ENCODE measurements at regions not wholly inside any gene's neighbourhood (a gene's known extent, or its start where the extent isn't known, plus 50 kb on each side); places are given as distances from the start of the nearest gene placed in this dataset.

DNA sequence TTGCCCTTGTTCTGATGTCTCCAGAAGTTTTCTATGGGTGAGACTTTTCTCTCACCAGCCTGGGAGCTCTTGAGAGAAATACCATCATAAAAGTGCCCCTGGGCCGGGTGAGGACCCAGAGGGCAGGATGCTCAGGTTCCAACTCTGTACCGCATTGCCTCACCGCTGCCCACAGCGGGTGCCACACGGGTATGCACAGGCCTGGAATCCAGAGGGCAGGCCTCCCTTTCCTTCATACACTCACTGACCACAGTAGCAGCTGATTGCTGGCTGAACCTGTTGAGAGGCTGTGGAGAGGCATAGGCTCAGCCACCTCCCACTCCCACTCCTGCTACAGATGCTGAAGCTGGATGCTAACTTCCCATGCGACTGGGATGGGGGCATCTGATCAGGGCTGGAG, 293.8 kb downstream of the CYP26B1 start:
- Histone ChIP-seq H3K14ac (ENCODE audit: low read length in 2 of 2) (no peak overlapping the region), H4K91ac (ENCODE audit: low read length) (no peak overlapping the region), H3K27me3 (ENCODE audit: control insufficient read depth in 1 of 2, insufficient read depth in 1 of 2, low read length in 2 of 2) (peaks cover 7 to 25% of the 10 kb centered on the region in 2 experiments), H3K4me3 (ENCODE audit: insufficient read depth in 1 of 2, low read depth in 1 of 2, low read length in 2 of 2) (no peak overlapping the region), H3K9me3 (ENCODE audit: control insufficient read depth, low read length) (peaks cover 14% of the 10 kb centered on the region), H2BK120ac (ENCODE audit: low read depth, low read length) (no peak overlapping the region), H3K36me3 (ENCODE audit: control insufficient read depth in 1 of 2, insufficient read depth in 2 of 2, low read depth in 1 of 2, low read length in 2 of 2) (no peaks in the 10 kb centered on the region), H3K4me1 (ENCODE audit: control insufficient read depth, insufficient read depth, low read depth, low read length) (peaks cover 3% of the 10 kb centered on the region), H3K18ac (ENCODE audit: low read depth in 1 of 2, low read length in 2 of 2) (no peak overlapping the region), H3K23ac (ENCODE audit: low read length in 2 of 2) (no peak overlapping the region), H3K27ac (ENCODE audit: low read length, poor library complexity, severe bottlenecking) (no peak overlapping the region), H3K9ac (ENCODE audit: low read length) (no peak overlapping the region), H2AFZ (ENCODE audit: low read depth, low read length) (no peak overlapping the region), H2BK12ac (ENCODE audit: low read length in 2 of 2) (no peak overlapping the region), H2BK15ac (ENCODE audit: low read depth, poor library complexity, severe bottlenecking) (no peak overlapping the region), H2AK5ac (ENCODE audit: low read length, severe bottlenecking) (no peak overlapping the region), H4K8ac (ENCODE audit: low read length) (no peak overlapping the region), H2BK5ac (ENCODE audit: low read depth, low read length, poor library complexity, severe bottlenecking) (no peak overlapping the region), H3K4ac (ENCODE audit: low read depth in 1 of 2, low read length in 2 of 2) (no peak overlapping the region), H3K79me1 (replicated peaks; ENCODE audit: low read length, poor library complexity, severe bottlenecking) (no peaks in the 10 kb centered on the region), H3K4me2 (ENCODE audit: low read length, poor library complexity, severe bottlenecking) (no peak overlapping the region)
- DNase-seq: no peak
- WGBS: 84% methylated on average over 6 of the region's 6 CpGs

DNA sequence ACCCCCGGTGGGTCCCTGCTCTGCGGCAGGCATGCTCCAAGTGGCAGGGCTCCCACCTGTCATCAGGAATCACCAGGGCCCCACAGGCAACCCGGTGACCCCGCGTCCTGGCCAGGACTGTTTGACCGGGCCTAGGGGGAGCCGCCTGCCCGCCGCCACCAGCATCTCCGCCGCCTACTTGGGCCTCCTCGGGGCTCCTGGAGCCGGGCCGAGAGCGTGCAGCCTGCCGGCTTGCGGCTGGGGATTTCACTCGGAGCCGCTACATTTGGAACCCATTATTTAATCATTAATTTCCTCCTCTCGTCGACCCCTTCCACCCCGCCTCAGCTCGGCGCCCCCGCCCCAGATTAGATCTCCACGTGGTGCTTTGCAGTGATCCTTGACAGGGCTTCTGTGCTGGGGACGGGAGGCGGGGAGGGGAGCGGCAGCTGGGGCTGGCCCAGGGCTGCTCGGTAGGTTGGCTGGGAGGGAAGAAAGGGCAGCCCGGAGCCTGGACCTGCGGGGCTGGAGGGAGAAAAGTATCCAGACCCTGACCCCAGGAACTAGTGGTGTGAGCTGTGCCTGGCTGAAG, 295.4 kb downstream of the CYP26B1 start:
- Histone ChIP-seq H3K27ac (ENCODE audit: low read length, poor library complexity, severe bottlenecking) (no peak overlapping the region), H3K9me3 (ENCODE audit: control insufficient read depth, low read length) (peaks cover 14% of the 10 kb centered on the region), H2BK120ac (ENCODE audit: low read depth, low read length) (no peak overlapping the region), H4K8ac (ENCODE audit: low read length) (no peak overlapping the region), H3K27me3 (ENCODE audit: control insufficient read depth in 1 of 2, insufficient read depth in 1 of 2, low read length in 2 of 2) (peaks cover 7 to 16% of the 10 kb centered on the region in 2 experiments), H4K91ac (ENCODE audit: low read length) (no peak overlapping the region), H3K23ac (ENCODE audit: low read length in 2 of 2) (no peak overlapping the region), H2AFZ (ENCODE audit: low read depth, low read length) (no peak overlapping the region), H2AK5ac (ENCODE audit: low read length, severe bottlenecking) (no peak overlapping the region), H2BK5ac (ENCODE audit: low read depth, low read length, poor library complexity, severe bottlenecking) (no peak overlapping the region), H3K79me1 (replicated peaks; ENCODE audit: low read length, poor library complexity, severe bottlenecking) (no peaks in the 10 kb centered on the region), H3K9ac (ENCODE audit: low read length) (peak overlapping the region; percentile 28), H2BK15ac (ENCODE audit: low read depth, poor library complexity, severe bottlenecking) (no peak overlapping the region), H3K4me3 (ENCODE audit: insufficient read depth in 1 of 2, low read depth in 1 of 2, low read length in 2 of 2) (peak overlapping the region in 1 of 2 experiments; percentile 5), H3K4me1 (ENCODE audit: control insufficient read depth, insufficient read depth, low read depth, low read length) (peaks cover 3% of the 10 kb centered on the region), H3K14ac (ENCODE audit: low read length in 2 of 2) (no peak overlapping the region), H2BK12ac (ENCODE audit: low read length in 2 of 2) (no peak overlapping the region), H3K4ac (ENCODE audit: low read depth in 1 of 2, low read length in 2 of 2) (no peak overlapping the region), H3K4me2 (ENCODE audit: low read length, poor library complexity, severe bottlenecking) (no peak overlapping the region), H3K36me3 (ENCODE audit: control insufficient read depth in 1 of 2, insufficient read depth in 2 of 2, low read depth in 1 of 2, low read length in 2 of 2) (no peaks in the 10 kb centered on the region), H3K18ac (ENCODE audit: low read depth in 1 of 2, low read length in 2 of 2) (no peak overlapping the region)
- no peak for DNase-seq
- WGBS: 76% methylated on average over 30 of the region's 32 CpGs

DNA sequence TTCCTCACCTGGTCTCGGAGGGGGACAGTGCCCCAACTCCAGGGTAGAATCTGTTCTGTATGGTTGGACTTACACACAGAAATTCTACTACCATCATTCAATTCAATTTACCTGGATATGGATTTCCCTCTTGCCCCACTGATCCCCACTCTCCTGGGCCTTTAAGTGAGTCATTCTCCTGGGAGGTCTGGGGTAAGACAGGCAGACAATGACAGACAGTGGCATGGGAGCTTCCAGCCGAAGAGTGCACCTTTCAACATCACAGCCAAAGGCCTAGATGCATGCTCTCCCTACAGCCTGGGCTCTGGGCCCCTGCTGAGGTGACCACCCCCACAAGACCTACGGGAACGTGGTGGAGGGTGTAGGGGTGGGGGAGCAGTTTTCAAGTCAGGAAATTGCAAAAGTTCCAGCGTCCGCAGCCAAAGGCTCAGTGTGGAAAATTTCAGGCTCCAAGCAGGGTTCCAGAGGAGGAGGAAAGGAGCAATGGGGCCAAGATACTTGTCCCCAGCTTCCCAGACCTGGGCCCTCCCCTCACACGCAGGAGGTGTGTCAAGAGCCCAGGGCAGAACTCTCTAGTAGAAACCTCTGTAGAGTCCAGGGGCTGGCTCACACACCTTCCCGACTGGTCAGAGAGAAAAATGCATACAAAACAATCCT, 296.4 kb downstream of the CYP26B1 start:
- Histone ChIP-seq H3K36me3 (ENCODE audit: control insufficient read depth in 1 of 2, insufficient read depth in 2 of 2, low read depth in 1 of 2, low read length in 2 of 2) (no peaks in the 10 kb centered on the region), H2BK12ac (ENCODE audit: low read length in 2 of 2) (no peak overlapping the region), H3K4ac (ENCODE audit: low read depth in 1 of 2, low read length in 2 of 2) (no peak overlapping the region), H2BK5ac (ENCODE audit: low read depth, low read length, poor library complexity, severe bottlenecking) (no peak overlapping the region), H3K9me3 (ENCODE audit: control insufficient read depth, low read length) (peaks cover 14% of the 10 kb centered on the region), H2BK120ac (ENCODE audit: low read depth, low read length) (no peak overlapping the region), H3K14ac (ENCODE audit: low read length in 2 of 2) (no peak overlapping the region), H3K23ac (ENCODE audit: low read length in 2 of 2) (no peak overlapping the region), H3K9ac (ENCODE audit: low read length) (no peak overlapping the region), H2BK15ac (ENCODE audit: low read depth, poor library complexity, severe bottlenecking) (no peak overlapping the region), H2AK5ac (ENCODE audit: low read length, severe bottlenecking) (no peak overlapping the region), H2AFZ (ENCODE audit: low read depth, low read length) (no peak overlapping the region), H3K79me1 (replicated peaks; ENCODE audit: low read length, poor library complexity, severe bottlenecking) (no peaks in the 10 kb centered on the region), H3K27me3 (ENCODE audit: control insufficient read depth in 1 of 2, insufficient read depth in 1 of 2, low read length in 2 of 2) (peaks cover 7 to 16% of the 10 kb centered on the region in 2 experiments), H3K27ac (ENCODE audit: low read length, poor library complexity, severe bottlenecking) (no peak overlapping the region), H3K4me1 (ENCODE audit: control insufficient read depth, insufficient read depth, low read depth, low read length) (peaks cover 3% of the 10 kb centered on the region), H3K4me2 (ENCODE audit: low read length, poor library complexity, severe bottlenecking) (no peak overlapping the region), H4K91ac (ENCODE audit: low read length) (no peak overlapping the region), H3K4me3 (ENCODE audit: insufficient read depth in 1 of 2, low read depth in 1 of 2, low read length in 2 of 2) (no peak overlapping the region), H3K18ac (ENCODE audit: low read depth in 1 of 2, low read length in 2 of 2) (no peak overlapping the region), H4K8ac (ENCODE audit: low read length) (no peak overlapping the region)
- 75% methylated on average over 7 of the region's 8 CpGs for WGBS
- no peak for DNase-seq

GRCh38 chr2:71850306-71850801, 297.3 kb downstream of the CYP26B1 start:
- H3K9me3 ChIP-seq (ENCODE audit: control insufficient read depth, low read length): peaks cover 6% of the 10 kb centered on the region
- H4K8ac ChIP-seq (ENCODE audit: low read length): no peak overlapping the region
- H3K36me3 ChIP-seq (ENCODE audit: control insufficient read depth in 1 of 2, insufficient read depth in 2 of 2, low read depth in 1 of 2, low read length in 2 of 2): no peaks in the 10 kb centered on the region
- no peak overlapping the region for H3K4ac ChIP-seq (ENCODE audit: low read depth in 1 of 2, low read length in 2 of 2)
- H4K91ac ChIP-seq (ENCODE audit: low read length): no peak overlapping the region
- peaks cover 3% of the 10 kb centered on the region for H3K4me1 ChIP-seq (ENCODE audit: control insufficient read depth, insufficient read depth, low read depth, low read length)
- WGBS: 89% methylated on average over 8 of the region's 8 CpGs
- peaks cover 7 to 16% of the 10 kb centered on the region in 2 experiments for H3K27me3 ChIP-seq (ENCODE audit: control insufficient read depth in 1 of 2, insufficient read depth in 1 of 2, low read length in 2 of 2)
- H3K14ac ChIP-seq (ENCODE audit: low read length in 2 of 2): no peak overlapping the region
- no peak overlapping the region for H2BK15ac ChIP-seq (ENCODE audit: low read depth, poor library complexity, severe bottlenecking)
- no peak overlapping the region for H3K9ac ChIP-seq (ENCODE audit: low read length)
- no peak overlapping the region for H3K4me3 ChIP-seq (ENCODE audit: insufficient read depth in 1 of 2, low read depth in 1 of 2, low read length in 2 of 2)
- H2BK5ac ChIP-seq (ENCODE audit: low read depth, low read length, poor library complexity, severe bottlenecking): no peak overlapping the region
- H2AFZ ChIP-seq (ENCODE audit: low read depth, low read length): no peak overlapping the region
- no peak for DNase-seq
- H3K18ac ChIP-seq (ENCODE audit: low read depth in 1 of 2, low read length in 2 of 2): no peak overlapping the region
- H2BK12ac ChIP-seq (ENCODE audit: low read length in 2 of 2): no peak overlapping the region
- no peaks in the 10 kb centered on the region for H3K79me1 ChIP-seq (replicated peaks; ENCODE audit: low read length, poor library complexity, severe bottlenecking)
- no peak overlapping the region for H3K23ac ChIP-seq (ENCODE audit: low read length in 2 of 2)
- H3K4me2 ChIP-seq (ENCODE audit: low read length, poor library complexity, severe bottlenecking): no peak overlapping the region
- H2AK5ac ChIP-seq (ENCODE audit: low read length, severe bottlenecking): no peak overlapping the region
- no peak overlapping the region for H3K27ac ChIP-seq (ENCODE audit: low read length, poor library complexity, severe bottlenecking)
- no peak overlapping the region for H2BK120ac ChIP-seq (ENCODE audit: low read depth, low read length)

All from mesenchymal stem cell (in vitro differentiated cells and primary cell).